GM18502 (cell line): ENCODE measurements at regions not wholly inside any gene's neighbourhood (a gene's known extent, or its start where the extent isn't known, plus 50 kb on each side); places are given as distances from the start of the nearest gene placed in this dataset.

Experiments used
- ATAC-seq: cut with Tn5 transposase; IDR thresholded peaks from one replicate; pipeline ENCODE4 v1.9.1; 2021; ENCODE audit warnings: mild to moderate bottlenecking; ENCODE audit not compliant: unreplicated experiment, poor library complexity

- no peak for ATAC-seq
Observed at GRCh38 chr12:45548426-45548825, 181.1 kb upstream of the ARID2 start.

DNA sequence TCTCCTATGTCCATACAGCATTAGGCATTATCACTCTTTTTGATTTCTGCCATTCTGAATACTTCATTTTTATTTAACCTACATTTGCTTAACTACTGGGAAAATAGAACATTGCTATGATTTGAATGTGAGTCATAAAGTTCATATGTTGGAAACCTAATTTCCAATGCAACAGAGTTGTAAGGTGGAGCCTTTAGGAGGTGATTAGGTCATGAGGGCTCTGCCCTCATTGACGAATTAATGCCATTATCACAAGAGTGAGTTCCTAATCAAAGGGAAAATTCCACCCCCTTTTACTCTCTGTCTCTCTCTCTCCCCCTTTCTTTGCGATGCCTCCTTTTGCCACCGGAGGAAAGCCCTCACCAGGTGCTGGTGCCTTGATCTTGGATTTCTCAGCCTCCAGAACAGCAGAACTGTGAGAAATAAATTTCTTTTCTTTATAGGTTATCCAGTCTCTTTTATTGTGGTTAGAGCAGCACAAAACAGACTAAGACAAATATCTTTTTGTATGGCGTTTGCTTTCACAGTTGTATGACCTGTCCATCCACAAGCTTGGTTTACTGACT, 180.1 kb upstream of the ARID2 start:
- no peak for ATAC-seq

DNA sequence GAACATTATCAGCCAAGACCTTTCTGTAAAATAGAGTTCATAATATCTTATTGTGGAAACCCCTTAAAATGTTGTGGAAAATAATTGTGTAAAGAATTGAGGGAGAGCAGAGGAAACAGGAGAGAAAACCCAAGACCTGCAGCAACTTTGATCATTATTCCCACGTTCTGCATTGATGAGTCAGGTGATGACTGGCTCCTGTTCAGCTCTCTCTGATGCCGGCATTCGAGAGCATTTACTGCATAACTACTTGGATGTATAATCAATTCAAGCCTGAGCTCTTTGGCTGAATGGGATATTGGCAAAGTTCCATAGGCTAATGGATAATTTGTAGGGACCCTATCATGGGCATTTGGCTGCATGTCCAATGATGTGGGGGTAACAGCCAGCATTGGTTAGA, 176.3 kb upstream of the ARID2 start:
- ATAC-seq: no peak

DNA sequence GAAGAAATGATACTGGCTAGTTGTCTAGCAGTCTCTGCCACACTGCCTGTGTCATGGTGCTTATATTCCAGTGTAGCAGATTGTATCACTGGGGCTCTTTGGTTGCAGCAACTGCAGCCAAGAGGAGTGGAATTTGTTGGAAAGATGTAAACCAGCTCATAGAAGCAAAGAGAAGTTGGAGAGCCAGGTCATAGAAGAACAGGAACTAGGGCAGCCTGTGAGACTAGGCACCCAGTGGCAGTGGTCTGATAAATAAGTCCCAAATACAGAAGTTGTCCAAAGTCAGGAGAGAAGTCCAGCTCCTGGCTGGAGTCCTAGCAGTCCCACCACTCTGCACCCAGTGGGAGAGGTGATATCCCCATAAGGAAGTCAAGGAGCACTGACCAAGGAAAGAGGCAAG, 172.5 kb upstream of the ARID2 start:
- no peak for ATAC-seq

- ATAC-seq: no peak
Observed at GRCh38 chr12:45558353-45558752, 171.2 kb upstream of the ARID2 start.

- no peak for ATAC-seq
Observed at GRCh38 chr12:45559537-45559936, 170.0 kb upstream of the ARID2 start.

DNA sequence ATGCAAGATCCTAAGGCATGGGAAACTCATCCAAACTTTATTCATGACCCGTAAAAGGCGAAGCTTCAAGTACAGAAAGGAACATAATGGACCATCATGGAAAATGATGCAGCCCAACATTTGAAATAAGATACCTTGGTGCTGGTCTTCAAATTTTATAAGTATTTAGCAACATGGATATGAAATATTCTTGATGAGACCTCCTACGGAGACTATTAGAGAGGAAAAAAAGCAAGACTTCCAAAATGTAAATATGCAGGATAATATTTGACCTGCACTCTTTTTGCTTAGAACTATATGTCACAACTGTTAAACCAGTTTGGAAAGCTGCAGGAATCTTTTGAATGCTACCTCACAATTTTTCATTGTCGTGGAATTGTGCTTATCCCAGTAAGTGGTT, 168.8 kb upstream of the ARID2 start:
- no peak for ATAC-seq

- no peak for ATAC-seq
Observed at GRCh38 chr12:45561488-45561887, 168.0 kb upstream of the ARID2 start.

GRCh38 chr12:45565590-45565989, 163.9 kb upstream of the ARID2 start:
- no peak for ATAC-seq

GRCh38 chr12:45566257-45566656, 163.2 kb upstream of the ARID2 start:
- no peak for ATAC-seq

DNA sequence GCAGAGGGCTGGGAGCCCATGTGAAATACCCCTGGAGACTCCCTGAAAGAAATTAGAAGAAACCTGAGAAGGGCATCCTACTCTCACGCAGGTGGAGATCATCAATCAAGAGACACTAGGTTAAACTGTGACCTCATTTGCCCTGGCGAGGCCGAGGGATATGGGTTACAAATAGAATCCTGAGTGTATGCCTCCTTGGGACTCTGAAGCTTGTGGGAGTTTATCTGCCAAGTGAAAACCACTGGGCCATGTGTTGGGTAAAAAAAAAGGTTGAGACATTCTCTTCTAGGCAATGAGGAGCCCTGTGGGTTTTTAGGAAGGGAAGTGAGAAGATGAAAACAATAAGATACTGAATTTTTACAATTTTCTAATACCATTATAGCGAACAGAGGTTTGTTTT, 160.7 kb upstream of the ARID2 start:
- ATAC-seq: no peak

- ATAC-seq: no peak
Observed at GRCh38 chr12:45570501-45570900, 159.0 kb upstream of the ARID2 start.

DNA sequence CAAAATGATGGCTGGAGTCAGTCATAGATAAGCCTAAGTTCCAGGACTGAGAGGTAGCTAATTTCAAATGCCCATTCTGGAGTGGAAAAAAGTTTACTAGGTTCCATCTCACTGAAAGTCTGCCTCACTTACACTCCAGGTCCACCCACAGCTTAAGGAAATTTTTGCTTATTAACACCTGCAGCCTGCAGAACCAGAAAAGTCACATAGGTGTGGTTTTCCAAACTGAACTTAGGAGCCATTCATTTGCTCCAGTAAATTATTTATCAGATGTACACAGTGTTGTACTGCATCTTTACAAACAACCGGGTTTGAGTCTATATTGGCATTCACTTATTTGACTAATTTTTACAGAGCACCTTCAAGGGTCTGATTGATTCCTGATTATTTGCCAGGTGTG, 157.4 kb upstream of the ARID2 start:
- no peak for ATAC-seq

GRCh38 chr12:45575417-45575816, 154.1 kb upstream of the ARID2 start:
- ATAC-seq: peak; percentile 41

DNA sequence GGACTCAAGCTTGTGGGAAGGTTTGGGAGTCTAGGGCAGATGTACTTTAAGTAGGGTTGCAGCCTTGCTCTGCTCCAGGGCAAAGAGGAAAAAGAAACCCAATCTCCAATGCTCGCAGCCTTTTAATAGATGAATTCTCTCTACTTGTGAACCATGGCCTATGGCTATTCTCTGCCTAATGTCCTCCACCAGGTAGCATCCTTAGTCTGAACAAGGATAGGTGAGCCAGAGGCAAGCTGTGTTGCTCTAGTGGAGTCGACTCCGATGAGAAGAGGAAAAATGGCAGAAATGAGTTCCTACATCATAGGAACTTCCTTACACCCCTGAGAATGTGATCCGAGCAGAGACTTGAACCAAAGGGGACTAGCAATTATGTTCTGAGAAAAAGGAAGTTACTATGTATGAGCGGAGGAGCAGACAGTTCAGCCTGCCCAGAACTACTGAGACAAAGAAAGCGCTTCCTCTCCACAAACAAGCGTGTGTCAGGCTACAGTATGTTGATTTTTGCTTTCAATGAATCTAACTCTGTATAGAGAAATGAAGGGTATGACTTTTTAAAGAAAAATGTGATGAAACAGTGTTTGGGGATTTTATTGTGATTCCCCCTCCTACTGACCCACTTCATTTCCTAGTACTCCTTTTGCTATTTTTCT, 153.6 kb upstream of the ARID2 start:
- ATAC-seq: peak; percentile 71

DNA sequence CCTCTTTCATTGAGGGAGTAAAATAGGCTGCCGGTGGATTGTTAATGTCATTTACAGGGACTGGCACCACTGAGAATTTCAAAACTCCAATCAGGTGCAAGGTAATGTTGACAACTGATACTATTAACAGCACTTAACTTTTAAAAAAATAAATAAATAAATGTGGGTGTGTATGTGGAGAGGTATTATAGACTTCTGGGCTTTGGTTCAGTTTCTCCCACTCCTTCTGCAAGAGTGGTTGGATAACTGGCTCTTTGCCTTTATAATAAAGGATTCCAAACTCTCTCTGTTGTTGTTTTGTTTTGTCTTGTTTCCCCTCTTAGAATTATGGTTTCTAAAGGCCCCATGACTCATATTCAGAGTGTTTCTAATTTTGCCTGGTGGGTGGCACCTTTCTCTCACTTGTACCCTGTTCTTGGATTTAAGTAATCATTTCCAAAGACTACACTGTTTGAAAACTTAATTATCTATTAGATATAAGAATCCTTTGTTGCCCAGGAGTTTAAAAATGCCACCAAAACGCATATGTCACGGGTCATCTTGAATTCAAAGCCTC, 151.6 kb upstream of the ARID2 start:
- ATAC-seq: no peak

GRCh38 chr12:45580356-45580969, 149.0 kb upstream of the ARID2 start:
- no peak for ATAC-seq

GRCh38 chr12:45581112-45581511, 148.4 kb upstream of the ARID2 start:
- no peak for ATAC-seq

DNA sequence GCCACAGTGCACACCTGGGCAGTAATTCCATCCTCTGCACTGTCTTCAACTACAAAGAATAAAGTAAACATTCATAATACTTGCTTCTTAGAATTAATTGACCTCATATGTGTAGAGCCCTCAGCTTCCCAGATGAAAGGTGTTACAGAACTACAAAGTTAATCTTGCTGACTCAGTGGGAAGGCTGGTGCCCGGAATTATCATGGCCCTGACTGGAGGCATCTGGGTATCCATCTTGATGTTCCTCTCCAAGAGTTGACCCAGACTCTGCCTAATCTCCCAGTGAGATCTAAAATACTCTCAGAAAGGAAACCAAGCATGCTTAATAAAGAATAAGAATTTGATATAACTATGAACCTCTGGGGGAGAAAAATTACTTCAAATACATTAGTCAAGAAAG, 147.0 kb upstream of the ARID2 start:
- no peak for ATAC-seq

- ATAC-seq: no peak
Observed at GRCh38 chr12:45582986-45583659, 146.4 kb upstream of the ARID2 start.

DNA sequence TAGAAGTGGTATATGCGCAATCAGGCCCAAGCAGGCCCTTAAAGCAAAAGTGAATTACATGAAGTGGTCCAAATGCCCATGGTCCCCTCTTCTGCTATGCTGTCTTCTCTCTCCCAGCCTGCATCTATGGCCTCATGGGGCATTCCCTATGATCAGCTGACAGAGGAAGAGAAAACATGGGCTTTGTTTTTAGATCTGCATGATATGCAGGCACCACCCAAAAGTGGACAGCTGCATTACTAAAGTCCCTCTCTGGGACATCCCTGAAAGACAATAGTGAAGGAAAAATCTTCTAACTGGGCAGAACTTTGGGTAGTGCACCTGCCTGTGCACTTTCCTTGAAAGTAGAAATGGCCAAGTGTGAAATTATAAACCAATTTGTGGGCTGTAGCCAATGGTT, 145.2 kb upstream of the ARID2 start:
- no peak for ATAC-seq
